Loucy (cell line): ENCODE measurements at regions not wholly inside any gene's neighbourhood (a gene's known extent, or its start where the extent isn't known, plus 50 kb on each side); places are given as distances from the start of the nearest gene placed in this dataset.

ENCODE experiments used
- H2AFZ ChIP-seq: fragments of 200-600 bp; sonication (generic); 2 replicates; pipeline ENCODE4 v1.6.0; 2016; ENCODE audit warnings: antibody characterized with exemption, mild to moderate bottlenecking, low read length, moderate library complexity
- H3F3A ChIP-seq: fragments of 200-600 bp; 2 replicates; pipeline ENCODE4 v1.6.0; 2016; ENCODE audit warnings: antibody characterized with exemption, low read depth, mild to moderate bottlenecking
- H3K27me3 ChIP-seq: fragments of 200-600 bp; sonication (generic); 2 replicates; pipeline ENCODE4 v1.6.1; 2014; ENCODE audit warnings: low read length, mild to moderate bottlenecking; ENCODE audit not compliant: insufficient read depth, poor library complexity, severe bottlenecking
- H3K36me3 ChIP-seq: fragments of 200-600 bp; sonication (generic); 2 replicates; pipeline ENCODE4 v1.6.1; 2016; ENCODE audit warnings: low read length; ENCODE audit not compliant: insufficient read depth
- H3K4me1 ChIP-seq: fragments of 200-600 bp; sonication (generic); 2 replicates; pipeline ENCODE4 v1.5.1; 2014; ENCODE audit warnings: low read length, mild to moderate bottlenecking; ENCODE audit not compliant: insufficient read depth, poor library complexity, severe bottlenecking
- H3K4me2 ChIP-seq: fragments of 200-600 bp; sonication (generic); 2 replicates; pipeline ENCODE4 v1.6.0; 2014; ENCODE audit warnings: antibody characterized with exemption, low read length, low read depth, mild to moderate bottlenecking; ENCODE audit not compliant: poor library complexity, severe bottlenecking
- H3K4me3 ChIP-seq: fragments of 200-600 bp; sonication (generic); 2 replicates; pipeline ENCODE4 v1.5.1; 2014; ENCODE audit warnings: low read length, mild to moderate bottlenecking, mixed read lengths; ENCODE audit not compliant: poor library complexity, severe bottlenecking
- H3K79me2 ChIP-seq: fragments of 200-600 bp; sonication (generic); 2 replicates; pipeline ENCODE4 v1.6.1; 2014; ENCODE audit warnings: low read length; ENCODE audit not compliant: insufficient read depth
- H3K9ac ChIP-seq: fragments of 200-600 bp; sonication (generic); 2 replicates; pipeline ENCODE4 v1.6.0; 2014; ENCODE audit warnings: mild to moderate bottlenecking, low read depth, low read length, moderate library complexity; ENCODE audit not compliant: poor library complexity, severe bottlenecking
- H3K9me2 ChIP-seq: fragments of 200-600 bp; sonication (generic); replicated peaks from 2 replicates; pipeline ENCODE4 v1.6.1; 2016; ENCODE audit warnings: low read depth, low read length, mixed read lengths
- H3K9me3 ChIP-seq: fragments of 200-600 bp; sonication (generic); 2 replicates; pipeline ENCODE4 v1.6.1; 2014; ENCODE audit warnings: mild to moderate bottlenecking, antibody characterized with exemption, low read length, low read depth; ENCODE audit not compliant: insufficient read depth
- H4K20me1 ChIP-seq: fragments of 200-600 bp; sonication (generic); 2 replicates; pipeline ENCODE4 v1.6.0; 2014; ENCODE audit warnings: antibody characterized with exemption, low read length, mild to moderate bottlenecking; ENCODE audit not compliant: insufficient read depth, poor library complexity, severe bottlenecking
- CTCF ChIP-seq: fragments of 200-600 bp; sonication (generic); conservative IDR thresholded peaks from 2 replicates; pipeline ENCODE4 v1.5.1; 2014; ENCODE audit warnings: mild to moderate bottlenecking, antibody characterized with exemption, low read length
- EZH2phosphoT487 ChIP-seq: fragments of 200-600 bp; IDR thresholded peaks from 2 replicates; pipeline ENCODE4 v1.6.1; 2018; ENCODE audit warnings: antibody characterized with exemption, mild to moderate bottlenecking, moderate library complexity, borderline replicate concordance

GRCh38 chrX:79078114-79078513, 66.4 kb upstream of the GPR174 start:
- TF ChIP-seq EZH2phosphoT487 (no peak), CTCF (no peak)

GRCh38 chrX:79079477-79079876, 65.0 kb upstream of the GPR174 start:
- H3K79me2 ChIP-seq = no peaks in the 10 kb centered on the region
- H3K36me3 ChIP-seq = no peaks in the 10 kb centered on the region
- no peak overlapping the region for H3K9ac ChIP-seq
- TF ChIP-seq CTCF = no peak
- no peak for TF ChIP-seq EZH2phosphoT487
- no peaks in the 10 kb centered on the region for H3K9me2 ChIP-seq
- H3F3A ChIP-seq = no peaks in the 10 kb centered on the region
- no peaks in the 10 kb centered on the region for H3K9me3 ChIP-seq
- no peak overlapping the region for H2AFZ ChIP-seq
- no peak overlapping the region for H3K4me3 ChIP-seq
- no peaks in the 10 kb centered on the region for H4K20me1 ChIP-seq
- H3K4me2 ChIP-seq = no peak overlapping the region
- H3K4me1 ChIP-seq = peaks cover 5% of the 10 kb centered on the region
- H3K27me3 ChIP-seq = no peaks in the 10 kb centered on the region

More at GRCh38 chrX:79078114-79078513, 66.4 kb upstream of the GPR174 start:
- Histone ChIP-seq H3K36me3 (no peaks in the 10 kb centered on the region), H4K20me1 (no peaks in the 10 kb centered on the region), H3K79me2 (no peaks in the 10 kb centered on the region), H3K4me2 (no peak overlapping the region), H3K9me2 (no peaks in the 10 kb centered on the region), H3F3A (no peaks in the 10 kb centered on the region), H3K4me1 (peaks cover 2% of the 10 kb centered on the region), H3K9me3 (no peaks in the 10 kb centered on the region), H3K9ac (no peak overlapping the region), H3K4me3 (no peak overlapping the region), H2AFZ (no peak overlapping the region), H3K27me3 (no peaks in the 10 kb centered on the region)

GRCh38 chrX:79080141-79080540, 64.3 kb upstream of the GPR174 start:
- Histone ChIP-seq H3K4me3 (no peak overlapping the region), H3K9ac (no peak overlapping the region), H3F3A (no peaks in the 10 kb centered on the region), H3K27me3 (no peaks in the 10 kb centered on the region), H3K4me2 (no peak overlapping the region), H4K20me1 (no peaks in the 10 kb centered on the region), H3K79me2 (no peaks in the 10 kb centered on the region), H3K4me1 (peaks cover 5% of the 10 kb centered on the region), H3K9me2 (no peaks in the 10 kb centered on the region), H3K9me3 (no peaks in the 10 kb centered on the region), H2AFZ (no peak overlapping the region), H3K36me3 (no peaks in the 10 kb centered on the region)
- TF ChIP-seq EZH2phosphoT487 (no peak), CTCF (no peak)
